Activated CD8-positive, alpha-beta memory T cell treated with anti-CD3 and anti-CD28 coated beads for 4 hours (primary cell): ENCODE measurements at regions not wholly inside any gene's neighbourhood (a gene's known extent, or its start where the extent isn't known, plus 50 kb on each side); places are given as distances from the start of the nearest gene placed in this dataset.

Source experiments
- DNase-seq, 2 donors: peaks; one replicate each; pipeline ENCODE4 v3.0.0-alpha.2; 2020; ENCODE audit warnings: low read depth in 2 of 2

- DNase-seq = no peak
These were observed 730.3 kb downstream of the BRD1 start for GRCh38 chr22:49097171-49097925.

GRCh38 chr22:49096476-49096875, 731.2 kb downstream of the BRD1 start:
- DNase-seq = no peak

- no peak for DNase-seq
These were observed 732.3 kb downstream of the BRD1 start for GRCh38 chr22:49095366-49095765.

GRCh38 chr22:49094858-49095257, 732.8 kb downstream of the BRD1 start:
- DNase-seq = no peak

GRCh38 chr22:49094151-49094550, 733.5 kb downstream of the BRD1 start:
- DNase-seq = no peak

GRCh38 chr22:49093192-49093880, 734.3 kb downstream of the BRD1 start:
- no peak for DNase-seq

- no peak for DNase-seq
These were observed 735.0 kb downstream of the BRD1 start for GRCh38 chr22:49092716-49093115.

GRCh38 chr22:49091917-49092545, 735.6 kb downstream of the BRD1 start:
- DNase-seq = no peak

- DNase-seq = no peak
These were observed 736.2 kb downstream of the BRD1 start for GRCh38 chr22:49091451-49091850.

GRCh38 chr22:49090853-49091135, 736.9 kb downstream of the BRD1 start:
- no peak for DNase-seq

GRCh38 chr22:49090061-49090852, 737.4 kb downstream of the BRD1 start:
- no peak for DNase-seq

- DNase-seq = no peak
These were observed 738.6 kb downstream of the BRD1 start for GRCh38 chr22:49088801-49089791.

GRCh38 chr22:49087716-49088601, 739.7 kb downstream of the BRD1 start:
- DNase-seq = no peak

- DNase-seq = no peak
These were observed 740.5 kb downstream of the BRD1 start for GRCh38 chr22:49087198-49087597.

- no peak for DNase-seq
These were observed 741.0 kb downstream of the BRD1 start for GRCh38 chr22:49086606-49087157.

- DNase-seq = no peak
These were observed 741.5 kb downstream of the BRD1 start for GRCh38 chr22:49086181-49086580.

- DNase-seq = no peak
These were observed 743.5 kb downstream of the BRD1 start for GRCh38 chr22:49084206-49084605.

GRCh38 chr22:49083607-49084006, 744.1 kb downstream of the BRD1 start:
- DNase-seq = no peak

GRCh38 chr22:49082451-49082850, 745.2 kb downstream of the BRD1 start:
- DNase-seq = no peak

GRCh38 chr22:49081926-49082325, 745.7 kb downstream of the BRD1 start:
- no peak for DNase-seq
